GM12878 (cell line): ENCODE measurements at regions not wholly inside any gene's neighbourhood (a gene's known extent, or its start where the extent isn't known, plus 50 kb on each side); places are given as distances from the start of the nearest gene placed in this dataset.

Source experiments
- ATAC-seq: fragments of 200-7000 bp; cut with Tn5 transposase; 3 replicates; pipeline ENCODE4 v1.9.1; 2020; ENCODE audit warnings: mild to moderate bottlenecking, moderate library complexity
- BruUV-seq: library from RNA; stranded (reverse); fragments of 400-500 nt; replicated peaks from 2 replicates; lab custom pipeline; 2021; lab: Mats Ljungman, UMichigan
- CTCF ChIA-PET: fragments of 300-600 bp; sonication (Branson Sonifier 250); formaldehyde crosslinking; extraction: SDS; loops from one replicate; lab custom pipeline; 2021; ENCODE audit warnings: inconsistent platforms; lab: Yijun Ruan, JAX
- POLR2A ChIA-PET: fragments of 350-600 bp; formaldehyde crosslinking; extraction: SDS; loops from one replicate; lab custom pipeline; 2021; ENCODE audit warnings: inconsistent platforms; lab: Charles Lee
- RAD21 ChIA-PET: fragments of 300-600 bp; sonication (Branson Sonifier 250); formaldehyde crosslinking; loops from one replicate; lab custom pipeline; 2023; ENCODE audit warnings: antibody characterized with exemption; ENCODE audit not compliant: unreplicated experiment; lab: Charles Lee
- SMC1A ChIA-PET: fragments of 300-600 bp; sonication (Branson Sonifier 250); formaldehyde crosslinking; loops from one replicate; lab custom pipeline; 2023; ENCODE audit not compliant: unreplicated experiment, uncharacterized antibody; lab: Charles Lee
- DNase-seq: peaks from one replicate; pipeline ENCODE4 v3.0.0-alpha.2; 2011; ENCODE audit warnings: low read depth, low spot score
- FAIRE-seq: peaks from 3 replicates; lab custom pipeline; 2011; peaks lifted over from hg19 to GRCh38; lab: Jason Lieb, UNC
- H2AFZ ChIP-seq: 2 replicates; pipeline ENCODE4 v1.6.0; 2011; ENCODE audit warnings: low read depth, low read length, control low read depth; ENCODE audit not compliant: control insufficient read depth
- H3K27ac ChIP-seq: 2 replicates; pipeline ENCODE4 v1.5.1; 2011; ENCODE audit warnings: control low read depth; ENCODE audit not compliant: control insufficient read depth, insufficient read depth
- H3K27me3 ChIP-seq, 2 experiments: replicated peaks in 1 of 2; 2 replicates each; pipeline versions ENCODE4 v1.6.0 to v1.6.1; 2011; ENCODE audit warnings: low read length in 1 of 2; ENCODE audit not compliant: control insufficient read depth in 2 of 2, insufficient read depth in 2 of 2
- H3K36me3 ChIP-seq, 2 experiments: 2 replicates each; pipeline ENCODE4 v1.5.1; 2011; ENCODE audit warnings: low read length in 1 of 2; ENCODE audit not compliant: control insufficient read depth in 2 of 2, insufficient read depth in 2 of 2
- H3K4me1 ChIP-seq: 2 replicates; pipeline ENCODE4 v1.6.1; 2011; ENCODE audit warnings: mild to moderate bottlenecking, low read length, moderate library complexity, mixed read lengths; ENCODE audit not compliant: control insufficient read depth, insufficient read depth
- H3K4me2 ChIP-seq: 2 replicates; pipeline ENCODE4 v1.6.0; 2011; ENCODE audit warnings: control low read depth; ENCODE audit not compliant: control insufficient read depth, insufficient read depth
- H3K4me3 ChIP-seq: fragments of 200-600 bp; sonication (generic); 2 replicates; pipeline ENCODE4 v1.5.1; 2016
- H3K79me2 ChIP-seq: 2 replicates; pipeline ENCODE4 v1.6.0; 2011; ENCODE audit warnings: low read length; ENCODE audit not compliant: control insufficient read depth, insufficient read depth
- H3K9ac ChIP-seq: 2 replicates; pipeline ENCODE4 v1.8.0; 2011; ENCODE audit warnings: low read length, control low read depth, mixed read lengths; ENCODE audit not compliant: control insufficient read depth, insufficient read depth
- H3K9me3 ChIP-seq: replicated peaks from 3 replicates; pipeline ENCODE4 v1.5.1; 2011; ENCODE audit warnings: mild to moderate bottlenecking, low read length; ENCODE audit not compliant: control insufficient read depth, insufficient read depth
- H4K20me1 ChIP-seq: 2 replicates; pipeline ENCODE4 v1.6.0; 2011; ENCODE audit not compliant: control insufficient read depth, insufficient read depth
- EGR1 ChIP-seq, 2 experiments: IDR thresholded peaks; 1 replicate in 1 of 2; 2 replicates in 1 of 2; pipeline ENCODE4 v1.6.1; 2011 to 2012; ENCODE audit warnings: low read depth in 2 of 2, low read length in 2 of 2, borderline replicate concordance in 1 of 2, mild to moderate bottlenecking in 1 of 2, moderate library complexity in 1 of 2
- GABPA ChIP-seq: IDR thresholded peaks from 2 replicates; pipeline ENCODE4 v1.6.1; 2014; ENCODE audit warnings: antibody characterized with exemption, low read depth, mild to moderate bottlenecking, inconsistent platforms
- HCFC1 ChIP-seq: fragments of 150-350 bp; IDR thresholded peaks from 2 replicates; pipeline ENCODE4 v1.6.1; 2014; ENCODE audit warnings: low read length
- KDM1A ChIP-seq: fragments of 200-600 bp; sonication (generic); IDR thresholded peaks from 2 replicates; pipeline ENCODE4 v1.6.1; 2016; ENCODE audit warnings: borderline replicate concordance
- MAX ChIP-seq: IDR thresholded peaks from 2 replicates; pipeline ENCODE4 v1.6.1; 2012; ENCODE audit warnings: low read depth, low read length, improper control_type of control experiment
- NFYA ChIP-seq: IDR thresholded peaks from 2 replicates; pipeline ENCODE4 v1.6.1; 2011; ENCODE audit warnings: low read depth, mild to moderate bottlenecking, low read length, improper control_type of control experiment, borderline replicate concordance
- NR2F1 ChIP-seq: fragments of 450-650 bp; conservative IDR thresholded peaks from 2 replicates; pipeline ENCODE4 v1.6.1; 2017; ENCODE audit warnings: mild to moderate bottlenecking
- RFX5 ChIP-seq: IDR thresholded peaks from 2 replicates; pipeline ENCODE4 v1.6.1; 2011; ENCODE audit warnings: low read depth, low read length, improper control_type of control experiment
- SMARCA5 ChIP-seq: fragments of 450-650 bp; IDR thresholded peaks from 2 replicates; pipeline ENCODE4 v1.6.1; 2017; ENCODE audit warnings: mild to moderate bottlenecking
- TAF1 ChIP-seq: IDR thresholded peaks from 2 replicates; pipeline ENCODE4 v1.6.1; 2011; ENCODE audit warnings: mild to moderate bottlenecking, low read depth, low read length, borderline replicate concordance
- ZBTB33 ChIP-seq: fragments of 450-650 bp; IDR thresholded peaks from 2 replicates; pipeline ENCODE4 v1.6.1; 2017; ENCODE audit warnings: mild to moderate bottlenecking
- WGBS: methylation state at CpG from one replicate; pipeline ENCODE4 v1.1.6; 2016; ENCODE audit warnings: low lambda C conversion rate; ENCODE audit not compliant: insufficient replicate concordance, insufficient coverage; ENCODE audit errors: missing lambda C conversion rate; 5-methylcytosine and 5-hydroxymethylcytosine counted together
- in situ Hi-C: fragments of 300-500 bp; cut with MboI; formaldehyde crosslinking; loops from 9 replicates; pipeline ENCODE4 v1.14.3; 2018; ENCODE audit warnings: mixed read lengths
- intact Hi-C: fragments of 100-400 bp; cut with micrococcal nuclease; formaldehyde crosslinking; loops from one replicate; pipeline ENCODE4 v1.14.2; 2022; ENCODE audit not compliant: unreplicated experiment
- TF ChIP-seq, protein P1 (sequence below), 3 experiments: IDR thresholded peaks in 2 of 3; conservative IDR thresholded peaks in 1 of 3; 2 replicates each; pipeline ENCODE4 v1.5.1; 2011; ENCODE audit warnings: low read depth in 3 of 3, low read length in 3 of 3, mild to moderate bottlenecking in 3 of 3, control low read depth in 2 of 3, moderate library complexity in 2 of 3, inconsistent platforms in 1 of 3, mixed read lengths in 1 of 3; ENCODE audit not compliant: control insufficient read depth in 2 of 3, insufficient read depth in 1 of 3; ENCODE audit errors: extremely low read depth in 1 of 3

GRCh38 chr3:87595798-87596197, 319.4 kb upstream of the POU1F1 start:
- POLR2A ChIA-PET, result no interaction called here
- no peaks in the 10 kb centered on the region for H4K20me1 ChIP-seq
- no peak overlapping the region for H3K9ac ChIP-seq
- no peaks in the 10 kb centered on the region for H3K36me3 ChIP-seq
- no peaks in the 10 kb centered on the region for H3K9me3 ChIP-seq
- in situ Hi-C loops, result no loop called here
- no peak overlapping the region for H3K4me2 ChIP-seq
- no peak for TF ChIP-seq NFYA
- TF ChIP-seq MAX, result no peak
- TF ChIP-seq TAF1, result no peak
- no peak for TF ChIP-seq HCFC1
- no peak for TF ChIP-seq RFX5
- no peak for TF ChIP-seq KDM1A
- TF ChIP-seq EGR1 (IDR thresholded peaks at IDR 0.05; ENCODE audit: borderline replicate concordance in 1 of 2, low read depth in 2 of 2, low read length in 2 of 2), result no peak
- TF ChIP-seq SMARCA5, result no peak
- no peak for TF ChIP-seq NR2F1
- TF ChIP-seq GABPA, result no peak
- TF ChIP-seq, protein P1, sequence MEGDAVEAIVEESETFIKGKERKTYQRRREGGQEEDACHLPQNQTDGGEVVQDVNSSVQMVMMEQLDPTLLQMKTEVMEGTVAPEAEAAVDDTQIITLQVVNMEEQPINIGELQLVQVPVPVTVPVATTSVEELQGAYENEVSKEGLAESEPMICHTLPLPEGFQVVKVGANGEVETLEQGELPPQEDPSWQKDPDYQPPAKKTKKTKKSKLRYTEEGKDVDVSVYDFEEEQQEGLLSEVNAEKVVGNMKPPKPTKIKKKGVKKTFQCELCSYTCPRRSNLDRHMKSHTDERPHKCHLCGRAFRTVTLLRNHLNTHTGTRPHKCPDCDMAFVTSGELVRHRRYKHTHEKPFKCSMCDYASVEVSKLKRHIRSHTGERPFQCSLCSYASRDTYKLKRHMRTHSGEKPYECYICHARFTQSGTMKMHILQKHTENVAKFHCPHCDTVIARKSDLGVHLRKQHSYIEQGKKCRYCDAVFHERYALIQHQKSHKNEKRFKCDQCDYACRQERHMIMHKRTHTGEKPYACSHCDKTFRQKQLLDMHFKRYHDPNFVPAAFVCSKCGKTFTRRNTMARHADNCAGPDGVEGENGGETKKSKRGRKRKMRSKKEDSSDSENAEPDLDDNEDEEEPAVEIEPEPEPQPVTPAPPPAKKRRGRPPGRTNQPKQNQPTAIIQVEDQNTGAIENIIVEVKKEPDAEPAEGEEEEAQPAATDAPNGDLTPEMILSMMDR (IDR thresholded peaks at IDR 0.05 in 2 of 3, conservative IDR thresholded peaks at IDR 0.05 in 1 of 3; ENCODE audit: control insufficient read depth in 2 of 3, extremely low read depth in 1 of 3, insufficient read depth in 1 of 3, low read depth in 3 of 3, low read length in 3 of 3), result no peak
- TF ChIP-seq ZBTB33, result no peak
- SMC1A ChIA-PET, result interaction anchor here (0.7 kb wide), 1 partner anchor 162 kb away, joined by 3 read pairs; no protein-coding TSS in a partner anchor
- no peak overlapping the region for H2AFZ ChIP-seq
- RAD21 ChIA-PET, result no interaction called here
- H3K4me3 ChIP-seq, result no peak overlapping the region
- no peaks in the 10 kb centered on the region for H3K4me1 ChIP-seq
- 0% methylated on average over 4 of the region's 4 CpGs for whole genome bisulfite sequencing
- FAIRE-seq (no peak), DNase-seq (no peak), ATAC-seq (no peak)
- H3K27me3 ChIP-seq, result no peaks in the 10 kb centered on the region
- H3K79me2 ChIP-seq, result no peaks in the 10 kb centered on the region
- intact Hi-C loops, result no loop called here
- CTCF ChIA-PET, result no interaction called here
- no peak overlapping the region for H3K27ac ChIP-seq
- BruUV-seq, result no TSS peak
